ENCODE measurements at regions not wholly inside any gene's neighbourhood (a gene's known extent, or its start where the extent isn't known, plus 50 kb on each side); places are given as distances from the start of the nearest gene placed in this dataset.

DNA sequence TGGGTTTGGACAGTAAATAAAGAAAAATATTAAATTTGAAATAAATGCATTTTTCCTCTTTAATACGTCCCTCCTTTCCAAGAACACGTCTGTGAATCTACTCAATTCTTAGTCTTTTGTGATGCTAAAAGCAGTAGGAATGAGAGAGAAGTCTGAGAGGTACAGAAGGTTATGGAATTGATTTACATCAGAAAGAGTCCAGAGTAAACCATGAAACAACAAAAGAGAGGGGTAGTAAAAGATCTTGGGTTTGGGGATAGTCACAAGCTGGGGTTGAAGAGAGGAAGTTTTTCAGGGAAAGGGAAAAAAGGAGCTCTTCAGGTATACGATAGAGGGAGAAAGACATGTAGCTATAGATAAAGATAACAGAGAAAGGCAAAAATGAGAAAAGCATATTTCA is 215.4 kb downstream of the RAB28 start:
- 69 to 79% methylated on average over 3 of the region's 3 CpGs for WGBS, 2 donors
- peaks cover 0 to 22% (median 8%) of the 10 kb centered on the region in 4 donors for H3K9me3 ChIP-seq
- H3K27ac ChIP-seq, result no peak overlapping the region
- H3K27me3 ChIP-seq, result no peaks in the 10 kb centered on the region
- no peak for DNase-seq
- no peak for ATAC-seq (ENCODE audit: low FRiP score in 2 of 2)
- TF ChIP-seq CTCF (IDR thresholded peaks at IDR 0.05), result no peak
- TF ChIP-seq EP300 (IDR thresholded peaks at IDR 0.05), result no peak
- TF ChIP-seq POLR2A (IDR thresholded peaks at IDR 0.05), result no peak
- no peak for TF ChIP-seq POLR2AphosphoS5 (IDR thresholded peaks at IDR 0.05)
- H3K4me3 ChIP-seq, result no peak overlapping the region
- no peaks in the 10 kb centered on the region for H3K36me3 ChIP-seq
- no peaks in the 10 kb centered on the region for H3K4me1 ChIP-seq

DNA sequence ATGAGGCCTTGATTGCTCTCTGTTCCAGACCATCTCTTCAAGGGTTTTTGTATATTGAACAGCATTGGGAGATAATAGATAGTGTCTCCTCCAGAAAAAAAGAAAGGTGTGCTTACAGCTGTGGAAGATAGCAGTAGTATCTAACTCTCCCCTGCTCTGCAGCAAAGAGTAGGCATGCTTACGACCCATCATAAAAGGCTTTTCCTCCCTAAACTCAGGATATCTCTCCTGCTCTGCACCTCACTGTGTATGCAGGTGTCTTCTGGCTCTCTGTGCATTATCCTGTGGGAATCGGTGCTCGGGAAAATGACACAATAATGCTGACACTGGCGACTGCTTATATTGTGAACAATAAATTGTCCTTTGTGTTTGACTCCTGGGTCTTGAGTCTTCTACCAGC is 216.0 kb downstream of the RAB28 start:
- no peaks in the 10 kb centered on the region for H3K27me3 ChIP-seq
- 87 to 88% methylated on average over 4 of the region's 4 CpGs for WGBS, 2 donors

DNA sequence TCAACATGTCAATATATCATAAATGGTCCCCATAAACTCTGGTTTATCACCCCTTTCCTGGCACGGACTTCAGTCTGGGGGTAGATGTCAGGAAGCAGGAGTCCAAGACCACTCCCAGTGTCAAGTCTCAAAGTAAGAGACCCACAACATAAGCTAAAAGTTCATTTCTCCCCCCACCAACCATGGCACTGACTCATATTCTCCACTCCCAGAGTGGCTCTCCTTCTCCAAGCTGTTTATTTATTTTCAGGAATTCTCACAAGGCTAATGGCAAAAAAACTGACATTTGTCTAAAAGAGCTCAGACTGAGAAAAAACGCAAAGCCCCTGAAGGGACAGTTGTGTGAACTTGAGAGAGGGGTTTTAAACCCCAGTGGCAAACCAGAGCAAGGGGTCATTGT is 217.0 kb downstream of the RAB28 start:
- Histone ChIP-seq H3K4me1 (no peaks in the 10 kb centered on the region), H3K4me3 (no peak overlapping the region), H3K9me3 (peaks cover 0 to 11% (median 8%) of the 10 kb centered on the region in 4 donors), H3K27me3 (no peaks in the 10 kb centered on the region), H3K27ac (no peak overlapping the region), H3K36me3 (no peaks in the 10 kb centered on the region)
- no peak for ATAC-seq (ENCODE audit: low FRiP score in 2 of 2)
- no peak for DNase-seq
- WGBS, 2 donors, result 63 to 79% methylated on average over 2 of the region's 2 CpGs
- TF ChIP-seq CTCF (IDR thresholded peaks at IDR 0.05) (no peak), EP300 (IDR thresholded peaks at IDR 0.05) (no peak), POLR2A (IDR thresholded peaks at IDR 0.05) (no peak), POLR2AphosphoS5 (IDR thresholded peaks at IDR 0.05) (no peak)

More for the DNA sequence above, 216.0 kb downstream of the RAB28 start:
- DNase-seq (no peak), ATAC-seq (ENCODE audit: low FRiP score in 2 of 2) (no peak)
- no peak overlapping the region for H3K4me3 ChIP-seq
- H3K36me3 ChIP-seq, result no peaks in the 10 kb centered on the region
- peaks cover 0 to 18% (median 8%) of the 10 kb centered on the region in 4 donors for H3K9me3 ChIP-seq
- TF ChIP-seq EP300 (IDR thresholded peaks at IDR 0.05) (no peak), CTCF (IDR thresholded peaks at IDR 0.05) (no peak), POLR2A (IDR thresholded peaks at IDR 0.05) (no peak), POLR2AphosphoS5 (IDR thresholded peaks at IDR 0.05) (no peak)
- no peak overlapping the region for H3K27ac ChIP-seq
- H3K4me1 ChIP-seq, result no peaks in the 10 kb centered on the region

DNA sequence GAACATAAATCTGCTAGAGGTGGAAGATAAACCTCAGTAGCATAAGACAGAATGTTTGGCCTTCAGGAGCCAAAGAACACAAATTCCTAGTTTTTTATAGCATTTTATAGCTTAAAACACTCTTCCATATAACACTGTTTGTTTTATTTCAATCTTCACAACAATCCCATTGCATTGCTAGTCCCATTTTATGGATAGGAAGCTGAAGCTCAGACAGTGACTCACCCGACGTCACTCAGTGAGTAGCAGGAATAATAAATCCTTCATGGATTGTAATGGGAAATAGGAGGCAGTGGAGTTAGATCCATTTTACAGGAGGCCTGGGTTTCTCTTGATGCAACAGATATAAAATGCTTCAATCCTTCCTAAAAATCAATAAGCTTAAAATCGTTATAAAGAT is 217.5 kb downstream of the RAB28 start:
- no peak for DNase-seq
- Histone ChIP-seq H3K27ac (no peak overlapping the region), H3K36me3 (no peaks in the 10 kb centered on the region), H3K4me1 (no peaks in the 10 kb centered on the region), H3K4me3 (no peak overlapping the region), H3K9me3 (peaks cover 0 to 8% (median 4%) of the 10 kb centered on the region in 4 donors), H3K27me3 (no peaks in the 10 kb centered on the region)
- TF ChIP-seq POLR2A (IDR thresholded peaks at IDR 0.05) (no peak), POLR2AphosphoS5 (IDR thresholded peaks at IDR 0.05) (no peak), CTCF (IDR thresholded peaks at IDR 0.05) (no peak), EP300 (IDR thresholded peaks at IDR 0.05) (no peak)
- WGBS, 2 donors, result 85 to 97% methylated on average over 3 of the region's 3 CpGs
- ATAC-seq (ENCODE audit: low FRiP score in 2 of 2), result no peak

GRCh38 chr4:13263967-13264525 is 220.1 kb downstream of the RAB28 start:
- no peaks in the 10 kb centered on the region for H3K36me3 ChIP-seq
- no peak overlapping the region for H3K4me3 ChIP-seq
- H3K27ac ChIP-seq, result no peak overlapping the region
- TF ChIP-seq CTCF (IDR thresholded peaks at IDR 0.05) (no peak), EP300 (IDR thresholded peaks at IDR 0.05) (no peak), POLR2AphosphoS5 (IDR thresholded peaks at IDR 0.05) (no peak)
- H3K9me3 ChIP-seq, result no peaks in the 10 kb centered on the region
- WGBS, 2 donors, result 87 to 91% methylated on average over 4 of the region's 4 CpGs
- no peaks in the 10 kb centered on the region for H3K27me3 ChIP-seq
- ATAC-seq (ENCODE audit: low FRiP score in 2 of 2), result no peak
- H3K4me1 ChIP-seq, result no peaks in the 10 kb centered on the region
- DNase-seq, result no peak
